ENCODE measurements at regions not wholly inside any gene's neighbourhood (a gene's known extent, or its start where the extent isn't known, plus 50 kb on each side); places are given as distances from the start of the nearest gene placed in this dataset.
"Not testable (repeated sequence)": the region's sequence is repeated elsewhere in the genome, so short reads cannot be mapped to it uniquely, and the experiment has no call there.

DNA sequence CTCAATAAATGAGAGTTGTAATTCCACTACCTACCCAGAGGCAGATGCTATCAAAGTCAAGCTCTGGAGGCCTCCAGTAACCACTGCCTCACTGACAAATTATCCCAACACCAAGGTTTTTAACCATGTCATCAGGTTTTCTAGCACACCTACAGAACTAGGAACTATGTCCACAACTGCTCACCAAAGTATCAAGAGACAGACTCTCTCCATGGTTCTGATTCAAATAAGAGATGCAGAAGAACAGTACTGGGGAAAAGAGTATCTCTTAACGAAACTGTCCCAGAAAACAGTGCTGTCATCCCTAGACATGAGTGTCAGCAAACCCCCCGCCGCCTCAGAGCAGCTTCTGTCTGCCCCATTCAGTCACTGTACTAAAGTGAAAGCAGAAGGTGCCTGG is 301.7 kb downstream of the OMA1 start:
- no peak overlapping the region for H3K4me3 Mint-ChIP-seq
- H3K4me1 Mint-ChIP-seq: peaks cover 0 to 4% (median 2%) of the 10 kb centered on the region in 3 donors
- peaks cover 32% of the 10 kb centered on the region for H3K27me3 Mint-ChIP-seq
- no peak overlapping the region for H3K27ac Mint-ChIP-seq
- H3K9me3 Mint-ChIP-seq: no peaks in the 10 kb centered on the region
- no peaks in the 10 kb centered on the region for H3K36me3 Mint-ChIP-seq

- peaks cover 3% of the 10 kb centered on the region for H3K27me3 Mint-ChIP-seq
- H3K4me1 Mint-ChIP-seq: no peaks in the 10 kb centered on the region
- no peak overlapping the region for H3K27ac Mint-ChIP-seq
- peaks cover 0 to 2% (median 0%) of the 10 kb centered on the region in 3 donors for H3K9me3 Mint-ChIP-seq
- no peak overlapping the region for H3K4me3 Mint-ChIP-seq
- no peaks in the 10 kb centered on the region for H3K36me3 Mint-ChIP-seq
Observed at GRCh38 chr1:58238846-58239245, 307.7 kb downstream of the OMA1 start.

DNA sequence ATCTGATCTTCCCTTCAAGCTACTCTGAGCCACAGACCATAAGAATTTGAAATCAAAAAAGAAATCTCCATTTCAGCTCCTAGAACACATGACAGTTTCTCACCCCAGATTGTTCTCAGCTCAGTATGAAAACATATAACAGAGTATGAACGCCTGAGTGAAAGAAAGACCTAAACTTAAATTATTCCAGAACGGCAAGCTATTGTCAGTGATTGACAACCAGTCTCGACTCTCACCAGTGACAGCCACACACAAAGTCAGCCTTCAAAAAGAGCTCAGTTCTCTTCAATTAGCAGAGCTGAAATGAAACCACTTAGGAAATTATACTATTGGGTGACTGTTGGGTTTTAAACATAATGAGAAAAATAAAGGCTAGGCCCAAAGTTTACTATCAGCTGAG is 312.8 kb downstream of the OMA1 start:
- peaks cover 0 to 2% (median 0%) of the 10 kb centered on the region in 3 donors for H3K9me3 Mint-ChIP-seq
- H3K4me3 Mint-ChIP-seq: no peak overlapping the region
- H3K4me1 Mint-ChIP-seq: no peaks in the 10 kb centered on the region
- peaks cover 2% of the 10 kb centered on the region for H3K27me3 Mint-ChIP-seq
- H3K36me3 Mint-ChIP-seq: peaks cover 2% of the 10 kb centered on the region
- no peak overlapping the region for H3K27ac Mint-ChIP-seq

- Mint-ChIP-seq H3K4me3 (no peak overlapping the region), H3K36me3 (peaks cover 2% of the 10 kb centered on the region), H3K27me3 (no peaks in the 10 kb centered on the region), H3K27ac (no peak overlapping the region), H3K9me3 (peaks cover 0 to 2% (median 0%) of the 10 kb centered on the region in 3 donors), H3K4me1 (no peaks in the 10 kb centered on the region)
Observed at GRCh38 chr1:58231204-58231603, 315.3 kb downstream of the OMA1 start.

- peaks cover 2% of the 10 kb centered on the region for H3K36me3 Mint-ChIP-seq
- no peak overlapping the region for H3K4me3 Mint-ChIP-seq
- H3K27me3 Mint-ChIP-seq: no peaks in the 10 kb centered on the region
- no peaks in the 10 kb centered on the region for H3K4me1 Mint-ChIP-seq
- no peak overlapping the region for H3K27ac Mint-ChIP-seq
- H3K9me3 Mint-ChIP-seq: no peaks in the 10 kb centered on the region
Observed at GRCh38 chr1:58227604-58228003, 318.9 kb downstream of the OMA1 start.

DNA sequence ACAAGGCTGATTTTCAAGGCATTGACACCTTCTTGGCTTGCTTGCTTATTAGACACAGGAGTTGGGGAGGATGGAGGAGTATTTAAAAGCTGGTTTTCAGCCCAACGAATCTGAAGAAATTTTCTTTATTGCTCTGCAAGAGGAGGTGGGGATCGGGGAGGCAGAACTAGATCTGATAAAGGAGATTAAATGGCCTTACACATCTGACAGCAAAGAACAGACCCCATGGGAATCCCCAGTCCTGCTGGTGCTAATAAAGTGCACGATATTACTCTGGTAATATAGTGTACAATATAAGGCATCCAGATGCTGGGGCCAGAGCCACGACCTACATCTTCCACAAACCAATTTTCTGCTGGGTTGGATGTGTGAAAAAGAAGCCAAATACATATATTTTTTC is 323.0 kb downstream of the OMA1 start:
- no peak overlapping the region for H3K4me3 Mint-ChIP-seq

DNA sequence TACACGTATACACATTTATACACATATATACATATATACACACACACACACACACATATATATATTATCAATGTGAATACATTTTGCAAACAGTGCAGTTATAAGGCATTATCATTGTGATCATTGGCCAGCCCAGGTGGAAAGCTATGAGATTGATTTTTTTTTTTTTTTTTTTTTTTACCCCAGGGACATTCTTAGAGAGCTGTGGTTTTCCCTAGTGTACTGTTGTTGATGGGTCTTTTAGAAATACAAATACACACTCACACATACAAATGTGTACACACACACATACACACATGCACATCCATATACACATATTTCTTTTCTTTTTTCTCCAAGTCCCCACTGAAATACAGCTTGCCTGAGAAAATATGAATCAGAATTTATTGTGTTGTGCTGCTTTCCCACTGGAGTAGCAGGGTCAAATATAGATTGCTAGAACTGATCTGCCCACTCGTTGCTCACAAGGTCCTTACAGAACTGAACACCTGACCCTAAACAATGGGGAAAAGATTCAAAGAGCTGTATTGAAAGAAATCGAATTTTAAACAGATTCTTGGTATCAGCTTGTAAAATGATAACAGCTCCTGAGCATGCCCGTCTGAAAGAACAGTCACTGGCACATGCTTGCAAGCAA is 325.6 kb downstream of the OMA1 start:
- H3K27ac Mint-ChIP-seq: no peak overlapping the region
- H3K4me3 Mint-ChIP-seq: no peak overlapping the region
- no peaks in the 10 kb centered on the region for H3K36me3 Mint-ChIP-seq
- H3K4me1 Mint-ChIP-seq: peaks cover 0 to 2% (median 0%) of the 10 kb centered on the region in 3 donors
- H3K27me3 Mint-ChIP-seq: peaks cover 3% of the 10 kb centered on the region
- peaks cover 0 to 3% (median 2%) of the 10 kb centered on the region in 3 donors for H3K9me3 Mint-ChIP-seq

More for the DNA sequence above, 323.0 kb downstream of the OMA1 start:
- H3K27ac Mint-ChIP-seq: no peak overlapping the region
- H3K4me1 Mint-ChIP-seq: peaks cover 0 to under 1% (median 0%) of the 10 kb centered on the region in 3 donors
- H3K27me3 Mint-ChIP-seq: no peaks in the 10 kb centered on the region
- no peaks in the 10 kb centered on the region for H3K36me3 Mint-ChIP-seq
- no peaks in the 10 kb centered on the region for H3K9me3 Mint-ChIP-seq

DNA sequence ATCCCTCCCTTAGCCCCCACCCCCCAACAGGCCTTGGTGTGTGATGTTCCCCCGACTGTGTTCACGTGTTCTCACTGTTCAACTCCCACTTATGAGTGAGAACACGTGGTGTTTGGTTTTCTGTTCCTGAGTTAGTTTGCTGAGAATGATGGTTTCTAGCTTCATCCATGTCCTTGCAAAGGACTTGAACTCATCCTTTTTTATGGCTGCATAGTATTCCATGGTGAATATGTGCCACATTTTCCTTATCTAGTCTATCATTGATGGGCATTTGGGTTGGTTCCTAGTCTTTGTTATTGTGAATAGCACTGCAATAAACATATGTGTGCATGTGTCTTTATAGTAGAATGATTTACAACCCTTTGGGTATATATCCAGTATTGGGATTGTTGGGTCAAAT is 330.4 kb downstream of the OMA1 start:
- H3K4me1 Mint-ChIP-seq, H3K36me3 Mint-ChIP-seq, H3K9me3 Mint-ChIP-seq, H3K27me3 Mint-ChIP-seq, H3K4me3 Mint-ChIP-seq, H3K27ac Mint-ChIP-seq: not testable (repeated sequence)

DNA sequence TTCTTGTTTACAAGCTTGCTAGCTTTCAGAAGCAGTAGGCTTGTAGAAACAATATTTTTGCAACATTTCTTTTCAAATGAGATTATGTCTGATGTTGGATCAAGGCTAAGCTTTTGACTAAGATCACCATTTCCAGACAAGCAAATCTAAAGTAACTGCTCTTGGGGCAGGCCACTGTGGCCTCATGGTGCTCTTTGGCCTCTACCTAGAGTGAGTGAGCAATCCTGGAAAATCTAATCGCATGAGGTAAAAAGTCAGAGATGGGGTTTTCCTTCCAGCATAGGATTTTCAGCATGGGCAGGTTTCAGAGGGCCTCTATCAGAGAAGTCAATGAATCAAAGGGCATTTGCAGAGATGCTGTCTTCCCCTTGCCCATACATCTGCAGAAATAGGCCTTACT is 331.9 kb downstream of the OMA1 start:
- Mint-ChIP-seq H3K9me3 (peaks cover 0 to 5% (median 3%) of the 10 kb centered on the region in 3 donors), H3K36me3 (no peaks in the 10 kb centered on the region), H3K27ac (no peak overlapping the region), H3K4me3 (no peak overlapping the region), H3K27me3 (peaks cover 3% of the 10 kb centered on the region), H3K4me1 (peaks cover 0 to 2% (median 0%) of the 10 kb centered on the region in 3 donors)

GRCh38 chr1:58211869-58212268 is 334.7 kb downstream of the OMA1 start:
- Mint-ChIP-seq H3K4me1 (no peaks in the 10 kb centered on the region), H3K27me3 (no peaks in the 10 kb centered on the region), H3K4me3 (no peak overlapping the region), H3K9me3 (peaks cover 0 to 6% (median 5%) of the 10 kb centered on the region in 3 donors), H3K36me3 (peaks cover 2% of the 10 kb centered on the region), H3K27ac (no peak overlapping the region)

DNA sequence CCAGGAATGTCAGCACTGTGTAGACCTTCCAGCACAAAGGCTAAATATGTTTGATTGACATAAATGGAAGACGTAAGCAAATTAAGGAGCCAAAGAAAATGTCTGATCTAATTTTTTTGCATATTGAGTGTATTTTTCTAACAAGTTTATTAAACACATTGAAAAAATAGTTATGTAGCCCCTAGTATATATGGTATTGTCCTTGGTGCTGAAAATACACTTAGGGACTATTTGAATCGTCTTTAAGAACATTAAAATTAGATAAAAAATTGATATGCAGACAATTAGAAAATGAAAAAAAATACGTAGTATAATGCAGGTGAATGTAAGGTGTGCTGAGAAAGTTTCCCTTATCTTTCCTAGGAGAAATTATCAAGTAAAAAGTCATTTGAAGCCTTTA is 337.0 kb downstream of the OMA1 start:
- Mint-ChIP-seq H3K4me3 (no peak overlapping the region), H3K36me3 (peaks cover 2% of the 10 kb centered on the region), H3K27ac (no peak overlapping the region), H3K27me3 (no peaks in the 10 kb centered on the region), H3K4me1 (no peaks in the 10 kb centered on the region), H3K9me3 (peaks cover 0 to 3% (median 2%) of the 10 kb centered on the region in 3 donors)

DNA sequence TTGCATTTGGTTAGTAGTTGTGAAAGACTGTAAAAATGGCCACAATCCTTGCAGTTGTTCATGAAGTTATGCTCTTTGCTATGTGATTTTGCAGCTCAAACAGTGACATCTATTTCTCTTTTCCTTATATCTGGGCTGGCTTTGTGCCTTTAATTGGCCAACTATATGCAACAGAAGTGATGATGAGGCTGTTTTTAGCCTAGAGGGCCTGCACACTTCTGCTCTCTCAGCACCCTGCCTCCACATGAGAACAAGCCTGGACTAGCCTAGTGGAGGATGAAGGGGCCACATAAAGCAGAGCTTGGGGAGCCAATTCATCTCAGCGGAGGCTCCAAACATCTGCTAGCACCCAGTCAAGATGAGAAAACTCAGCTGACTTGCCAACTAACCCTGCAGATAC is 339.8 kb downstream of the OMA1 start:
- Mint-ChIP-seq H3K36me3 (peaks cover 2% of the 10 kb centered on the region), H3K27me3 (peaks cover 6% of the 10 kb centered on the region), H3K4me1 (no peaks in the 10 kb centered on the region), H3K4me3 (no peak overlapping the region), H3K9me3 (peaks cover 0 to 2% (median 0%) of the 10 kb centered on the region in 3 donors), H3K27ac (no peak overlapping the region)

GRCh38 chr1:58204284-58204683 is 342.2 kb downstream of the OMA1 start:
- H3K36me3 Mint-ChIP-seq: peaks cover 2% of the 10 kb centered on the region
- peaks cover 6% of the 10 kb centered on the region for H3K27me3 Mint-ChIP-seq
- peaks cover 0 to 2% (median 0%) of the 10 kb centered on the region in 3 donors for H3K9me3 Mint-ChIP-seq
- H3K27ac Mint-ChIP-seq: no peak overlapping the region
- H3K4me1 Mint-ChIP-seq: no peaks in the 10 kb centered on the region
- H3K4me3 Mint-ChIP-seq: no peak overlapping the region

- H3K27ac Mint-ChIP-seq: no peak overlapping the region
- H3K36me3 Mint-ChIP-seq: no peaks in the 10 kb centered on the region
- no peak overlapping the region for H3K4me3 Mint-ChIP-seq
Observed at GRCh38 chr1:58201492-58202106, 344.9 kb downstream of the OMA1 start.

DNA sequence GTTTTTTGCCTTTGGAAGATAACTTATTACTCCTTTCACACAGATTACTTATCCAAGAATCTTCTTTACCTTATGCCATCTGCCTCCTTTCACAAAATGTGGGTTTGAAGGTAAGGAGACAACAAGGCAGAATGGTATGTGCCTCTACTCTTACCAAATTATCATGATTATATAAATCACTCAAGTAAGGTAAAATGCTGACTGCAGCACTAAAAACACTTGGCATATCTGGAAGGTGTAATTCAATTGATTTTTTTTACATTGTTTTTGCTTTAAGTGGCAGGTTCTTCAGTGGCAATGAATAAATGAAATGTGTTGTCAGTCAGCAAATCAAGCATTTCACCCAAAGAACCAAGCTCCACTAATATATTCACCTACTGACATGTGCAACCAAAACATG is 346.1 kb downstream of the OMA1 start:
- H3K9me3 Mint-ChIP-seq: no peaks in the 10 kb centered on the region

More at GRCh38 chr1:58201492-58202106, 344.9 kb downstream of the OMA1 start:
- Mint-ChIP-seq H3K27me3 (peaks cover 8% of the 10 kb centered on the region), H3K9me3 (no peaks in the 10 kb centered on the region), H3K4me1 (no peaks in the 10 kb centered on the region)

DNA sequence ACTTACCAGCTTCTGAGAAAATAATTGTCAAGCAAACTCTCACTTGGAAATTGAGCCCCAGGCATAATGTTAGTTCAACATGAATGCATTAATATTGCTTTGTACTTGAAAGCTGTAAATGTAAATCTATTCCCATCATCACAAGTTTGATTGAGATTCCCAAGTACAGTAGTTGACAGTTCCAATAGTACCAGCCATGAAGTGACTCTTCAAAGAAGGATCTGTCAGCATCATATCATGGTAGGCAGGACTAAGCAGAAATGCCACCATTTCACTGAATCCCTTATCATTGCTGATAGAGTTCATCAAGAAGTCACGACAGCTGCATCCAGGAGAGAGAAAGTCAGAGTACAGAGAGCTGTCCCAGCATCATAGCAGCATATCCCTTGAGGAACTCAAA is 348.7 kb downstream of the OMA1 start:
- peaks cover 0 to 3% (median 2%) of the 10 kb centered on the region in 3 donors for H3K9me3 Mint-ChIP-seq
- no peak overlapping the region for H3K4me3 Mint-ChIP-seq
- no peaks in the 10 kb centered on the region for H3K4me1 Mint-ChIP-seq
- peaks cover 5% of the 10 kb centered on the region for H3K27me3 Mint-ChIP-seq
- no peaks in the 10 kb centered on the region for H3K36me3 Mint-ChIP-seq
- no peak overlapping the region for H3K27ac Mint-ChIP-seq

More for the DNA sequence above, 346.1 kb downstream of the OMA1 start:
- no peaks in the 10 kb centered on the region for H3K4me1 Mint-ChIP-seq
- no peak overlapping the region for H3K4me3 Mint-ChIP-seq
- H3K36me3 Mint-ChIP-seq: no peaks in the 10 kb centered on the region
- H3K27ac Mint-ChIP-seq: no peak overlapping the region
- H3K27me3 Mint-ChIP-seq: peaks cover 8% of the 10 kb centered on the region
